K562 (cell line): ENCODE measurements at regions not wholly inside any gene's neighbourhood (a gene's known extent, or its start where the extent isn't known, plus 50 kb on each side); places are given as distances from the start of the nearest gene placed in this dataset.

ENCODE experiments used
- BRCA1 ChIP-seq, 2 experiments: fragments of 450-650 bp in 1 of 2; sonication (generic) in 1 of 2; formaldehyde crosslinking in 1 of 2; IDR thresholded peaks; 2 replicates each; pipeline versions ENCODE4 v1.5.0 to v1.6.1; 2017 to 2020; ENCODE audit warnings: mild to moderate bottlenecking in 1 of 2, missing genetic modification reagents in 1 of 2
- CAMTA2 ChIP-seq: fragments of 250-450 bp; sonication (Bioruptor Pico); conservative IDR thresholded peaks from 2 replicates; pipeline ENCODE4 v1.5.1; 2022
- CTCF ChIP-seq, 3 experiments: IDR thresholded peaks in 2 of 3; conservative IDR thresholded peaks in 1 of 3; 2 replicates each; pipeline ENCODE4 v1.5.1; 2011 to 2012; ENCODE audit warnings: low read length in 3 of 3, mild to moderate bottlenecking in 3 of 3, control low read depth in 2 of 3, improper control_type of control experiment in 1 of 3, inconsistent platforms in 1 of 3, low read depth in 1 of 3, mixed read lengths in 1 of 3, moderate library complexity in 1 of 3; ENCODE audit not compliant: insufficient read depth in 2 of 3
- MAZ ChIP-seq, 2 experiments: fragments of 450-650 bp in 1 of 2; sonication (generic) in 1 of 2; formaldehyde crosslinking; IDR thresholded peaks in 1 of 2; conservative IDR thresholded peaks in 1 of 2; 2 replicates each; pipeline versions ENCODE4 v1.4.0 to v1.5.0; 2020; ENCODE audit warnings: mild to moderate bottlenecking in 1 of 2, missing genetic modification reagents in 1 of 2
- PHB2 ChIP-seq: fragments of 450-650 bp; IDR thresholded peaks from 2 replicates; pipeline ENCODE4 v1.6.1; 2017; ENCODE audit warnings: low read depth
- RBM39 ChIP-seq: fragments of 200-400 bp; formaldehyde crosslinking; optimal IDR thresholded peaks from 2 replicates; pipeline ENCODE3; 2018; ENCODE audit warnings: low read depth, low read length
- UBTF ChIP-seq, 2 experiments: IDR thresholded peaks; 2 replicates each; pipeline ENCODE4 v1.6.1; 2012; ENCODE audit warnings: improper control_type of control experiment in 2 of 2, low read depth in 2 of 2, low read length in 2 of 2, borderline replicate concordance in 1 of 2
- ZBTB7A ChIP-seq: IDR thresholded peaks from 2 replicates; pipeline ENCODE4 v1.6.1; 2011; ENCODE audit warnings: low read depth, mild to moderate bottlenecking, low read length, moderate library complexity, borderline replicate concordance; ENCODE audit not compliant: control insufficient read depth

- TF ChIP-seq MAZ (CRISPR knock-in tag; conservative IDR thresholded peaks at IDR 0.05 in 1 of 2, IDR thresholded peaks at IDR 0.05 in 1 of 2) (no peak), CAMTA2 (no peak), RBM39 (no peak), ZBTB7A (no peak), CTCF (IDR thresholded peaks at IDR 0.05 in 2 of 3, conservative IDR thresholded peaks at IDR 0.05 in 1 of 3; ENCODE audit: insufficient read depth in 2 of 3, low read depth in 1 of 3, low read length in 3 of 3) (no peak), UBTF (IDR thresholded peaks at IDR 0.05; ENCODE audit: borderline replicate concordance in 1 of 2, low read depth in 2 of 2, low read length in 2 of 2) (no peak), PHB2 (no peak), BRCA1 (IDR thresholded peaks at IDR 0.05) (no peak), BRCA1 (CRISPR knock-in tag; IDR thresholded peaks at IDR 0.05) (no peak)
Observed at GRCh38 chr2:37831081-37831780, 93.9 kb upstream of the RMDN2 start.
